ENCODE measurements at regions not wholly inside any gene's neighbourhood (a gene's known extent, or its start where the extent isn't known, plus 50 kb on each side); places are given as distances from the start of the nearest gene placed in this dataset.

- intact Hi-C loops (cut with DNase I; ENCODE audit: low total_unique reads) = no loop called here
- Histone ChIP-seq H3K27me3 (no peaks in the 10 kb centered on the region), H3K9me3 (no peaks in the 10 kb centered on the region), H3K4me1 (no peaks in the 10 kb centered on the region), H3K36me3 (ENCODE audit: low read depth, missing control alignments) (no peaks in the 10 kb centered on the region), H3K4me3 (no peak overlapping the region), H3K27ac (no peak overlapping the region)
- DNase-seq = no peak
- WGBS, 2 donors = 68 to 81% methylated on average over 2 of the region's 2 CpGs
- TF ChIP-seq POLR2A (IDR thresholded peaks at IDR 0.05) (no peak), CTCF (IDR thresholded peaks at IDR 0.05) (no peak)
Measured at GRCh38 chr18:42168487-42168886, 213.5 kb downstream of the PIK3C3 start.

- DNase-seq = no peak
- Histone ChIP-seq H3K4me3 (no peak overlapping the region), H3K27me3 (no peaks in the 10 kb centered on the region), H3K9me3 (no peaks in the 10 kb centered on the region), H3K36me3 (ENCODE audit: low read depth, missing control alignments) (no peaks in the 10 kb centered on the region), H3K27ac (no peak overlapping the region), H3K4me1 (no peaks in the 10 kb centered on the region)
- 54 to 60% methylated on average over 3 of the region's 3 CpGs for WGBS, 2 donors
- intact Hi-C loops (cut with DNase I; ENCODE audit: low total_unique reads) = no loop called here
- TF ChIP-seq CTCF (IDR thresholded peaks at IDR 0.05) = no peak
- no peak for TF ChIP-seq POLR2A (IDR thresholded peaks at IDR 0.05)
Measured at GRCh38 chr18:42168907-42169306, 213.9 kb downstream of the PIK3C3 start.

- intact Hi-C loops (cut with DNase I; ENCODE audit: low total_unique reads) = no loop called here
- no peak for DNase-seq
- H3K4me1 ChIP-seq = no peaks in the 10 kb centered on the region
- no peaks in the 10 kb centered on the region for H3K27me3 ChIP-seq
- TF ChIP-seq CTCF (IDR thresholded peaks at IDR 0.05) = no peak
- TF ChIP-seq POLR2A (IDR thresholded peaks at IDR 0.05) = no peak
- H3K36me3 ChIP-seq (ENCODE audit: low read depth, missing control alignments) = no peaks in the 10 kb centered on the region
- no peak overlapping the region for H3K4me3 ChIP-seq
- 95 to 96% methylated on average over 1 of the region's 1 CpG for WGBS, 2 donors
- no peaks in the 10 kb centered on the region for H3K9me3 ChIP-seq
- H3K27ac ChIP-seq = no peak overlapping the region
Measured at GRCh38 chr18:42174909-42175308, 219.9 kb downstream of the PIK3C3 start.

GRCh38 chr18:42176599-42176998, 221.6 kb downstream of the PIK3C3 start:
- intact Hi-C loops (cut with DNase I; ENCODE audit: low total_unique reads) = no loop called here
- no peaks in the 10 kb centered on the region for H3K27me3 ChIP-seq
- no peaks in the 10 kb centered on the region for H3K36me3 ChIP-seq (ENCODE audit: low read depth, missing control alignments)
- H3K27ac ChIP-seq = no peak overlapping the region
- WGBS, 2 donors = 85 to 92% methylated on average over 3 of the region's 3 CpGs
- DNase-seq = no peak
- H3K9me3 ChIP-seq = no peaks in the 10 kb centered on the region
- TF ChIP-seq CTCF (IDR thresholded peaks at IDR 0.05) = no peak
- no peak for TF ChIP-seq POLR2A (IDR thresholded peaks at IDR 0.05)
- H3K4me1 ChIP-seq = no peaks in the 10 kb centered on the region
- H3K4me3 ChIP-seq = no peak overlapping the region

DNA sequence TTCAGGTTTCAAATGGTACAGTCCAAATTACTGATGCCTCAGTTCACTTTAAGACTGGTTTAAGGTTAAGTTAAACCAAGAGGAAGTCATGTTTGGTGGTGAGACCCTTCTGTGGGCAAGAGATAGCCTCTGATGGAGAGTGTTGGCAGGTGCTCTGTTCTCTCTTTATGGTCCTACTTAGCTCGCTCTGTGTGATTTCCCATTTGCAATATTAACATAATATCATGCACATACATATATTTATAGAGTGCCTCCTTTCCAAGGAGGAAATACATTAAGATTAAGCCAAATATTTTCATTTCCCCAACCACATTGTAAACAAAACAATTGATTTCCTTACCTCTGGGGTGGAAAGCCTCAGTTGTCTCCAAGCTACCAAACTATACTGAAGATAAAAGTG, 222.4 kb downstream of the PIK3C3 start:
- Histone ChIP-seq H3K4me1 (no peaks in the 10 kb centered on the region), H3K27ac (no peak overlapping the region), H3K4me3 (no peak overlapping the region), H3K36me3 (ENCODE audit: low read depth, missing control alignments) (no peaks in the 10 kb centered on the region), H3K27me3 (no peaks in the 10 kb centered on the region), H3K9me3 (no peaks in the 10 kb centered on the region)
- TF ChIP-seq CTCF (IDR thresholded peaks at IDR 0.05) = no peak
- no peak for TF ChIP-seq POLR2A (IDR thresholded peaks at IDR 0.05)
- DNase-seq = no peak
- intact Hi-C loops (cut with DNase I; ENCODE audit: low total_unique reads) = no loop called here
- WGBS, 2 donors = 81 to 90% methylated on average over 1 of the region's 1 CpG

All from testis (tissue), 2 donors.